AG04449 (cell line): ENCODE measurements at regions not wholly inside any gene's neighbourhood (a gene's known extent, or its start where the extent isn't known, plus 50 kb on each side); places are given as distances from the start of the nearest gene placed in this dataset.
"Not testable (repeated sequence)": the region's sequence is repeated elsewhere in the genome, so short reads cannot be mapped to it uniquely, and the experiment has no call there.

Experiments
- CTCF ChIA-PET: fragments of 350-600 bp; formaldehyde crosslinking; extraction: SDS; loops from one replicate; lab custom pipeline; 2021; ENCODE audit warnings: antibody characterized with exemption; lab: Yijun Ruan, JAX
- POLR2A ChIA-PET: fragments of 400-600, 350-600 bp; formaldehyde crosslinking; extraction: SDS; loops from one replicate; lab custom pipeline; 2020; ENCODE audit warnings: antibody characterized with exemption, inconsistent platforms; lab: Yijun Ruan, JAX
- DNase-seq: peaks from one replicate; pipeline ENCODE4 v3.0.0-alpha.2; 2010; ENCODE audit warnings: low read depth, low spot score
- H3K4me3 ChIP-seq: 2 replicates; pipeline ENCODE4 v1.5.1; 2011; ENCODE audit warnings: low read depth, mild to moderate bottlenecking, control low read depth, low read length
- CTCF ChIP-seq: IDR thresholded peaks from one replicate; pipeline ENCODE4 v1.5.1; 2011; ENCODE audit warnings: mild to moderate bottlenecking, moderate library complexity, low read length, control low read depth, inconsistent platforms; ENCODE audit not compliant: insufficient read depth; ENCODE audit errors: missing control alignments

- ChIA-PET POLR2A (no interaction called here), CTCF (no interaction called here)
- no peak overlapping the region for H3K4me3 ChIP-seq
- no peak for DNase-seq
- TF ChIP-seq CTCF, result no peak
Measured at GRCh38 chr18:39208729-39209128, 1643.1 kb upstream of the CELF4 start.

- POLR2A ChIA-PET, result no interaction called here
- CTCF ChIA-PET, result no interaction called here
- H3K4me3 ChIP-seq, result no peak overlapping the region
- no peak for TF ChIP-seq CTCF
- no peak for DNase-seq
Measured at GRCh38 chr18:39208190-39208589, 1642.6 kb upstream of the CELF4 start.

DNA sequence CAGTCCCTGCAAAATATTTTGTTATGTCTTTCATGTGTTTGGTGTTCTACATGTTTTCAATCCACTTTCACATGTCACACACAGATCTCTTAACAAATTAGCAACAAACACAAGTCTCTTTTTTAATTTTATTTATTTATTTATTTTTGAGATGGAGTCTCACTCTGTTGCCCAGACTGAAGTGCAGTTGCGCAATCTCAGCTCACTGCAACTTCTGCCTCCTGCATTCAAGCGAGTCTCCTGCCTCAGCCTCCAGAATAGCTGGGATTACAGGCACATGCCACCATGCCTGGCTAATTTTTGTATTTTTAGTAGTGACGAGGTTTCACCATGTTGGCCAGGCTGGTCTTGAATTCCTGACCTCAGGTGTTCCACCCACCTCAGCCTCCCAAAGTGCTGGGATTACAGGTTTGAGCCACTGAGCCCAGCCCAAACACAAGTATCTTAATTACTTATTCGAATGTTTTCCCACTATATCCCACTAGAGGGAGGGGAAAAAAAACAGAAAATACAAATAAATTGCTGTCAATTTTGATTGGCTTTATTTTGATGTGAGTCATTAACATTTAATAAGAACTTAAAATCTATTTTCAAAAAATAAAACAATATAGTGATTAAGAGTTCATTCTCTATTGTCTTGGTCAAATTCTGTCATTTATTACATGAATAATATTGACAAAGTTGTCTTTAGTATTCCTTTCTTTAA lies 1641.0 kb upstream of the CELF4 start:
- CTCF ChIA-PET, POLR2A ChIA-PET, H3K4me3 ChIP-seq, DNase-seq: not testable (repeated sequence)

- DNase-seq, result no peak
- no peak overlapping the region for H3K4me3 ChIP-seq
- ChIA-PET POLR2A (no interaction called here), CTCF (no interaction called here)
- TF ChIP-seq CTCF, result no peak
Measured at GRCh38 chr18:39205565-39206195, 1640.1 kb upstream of the CELF4 start.

DNA sequence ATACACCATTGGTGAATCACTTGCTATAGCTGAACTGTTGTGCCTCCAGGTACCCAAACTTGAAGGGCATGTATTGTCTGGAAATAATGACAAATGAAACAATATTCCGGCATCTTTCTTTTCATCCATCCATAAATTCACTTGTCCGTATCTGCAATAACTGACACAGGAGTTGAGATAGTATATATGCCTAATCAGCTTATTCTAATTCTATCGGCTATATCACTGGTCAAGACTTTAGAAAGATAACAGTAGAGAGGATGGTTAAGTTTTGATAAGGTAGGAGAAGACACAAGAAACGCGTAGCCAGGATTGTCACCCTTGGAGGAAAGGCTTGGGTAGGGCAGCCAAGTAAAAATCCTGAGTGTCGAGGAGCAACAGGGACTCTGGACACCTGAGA lies 1634.6 kb upstream of the CELF4 start:
- no peak for DNase-seq
- POLR2A ChIA-PET, result no interaction called here
- CTCF ChIA-PET, result no interaction called here
- H3K4me3 ChIP-seq, result no peak overlapping the region
- no peak for TF ChIP-seq CTCF

DNA sequence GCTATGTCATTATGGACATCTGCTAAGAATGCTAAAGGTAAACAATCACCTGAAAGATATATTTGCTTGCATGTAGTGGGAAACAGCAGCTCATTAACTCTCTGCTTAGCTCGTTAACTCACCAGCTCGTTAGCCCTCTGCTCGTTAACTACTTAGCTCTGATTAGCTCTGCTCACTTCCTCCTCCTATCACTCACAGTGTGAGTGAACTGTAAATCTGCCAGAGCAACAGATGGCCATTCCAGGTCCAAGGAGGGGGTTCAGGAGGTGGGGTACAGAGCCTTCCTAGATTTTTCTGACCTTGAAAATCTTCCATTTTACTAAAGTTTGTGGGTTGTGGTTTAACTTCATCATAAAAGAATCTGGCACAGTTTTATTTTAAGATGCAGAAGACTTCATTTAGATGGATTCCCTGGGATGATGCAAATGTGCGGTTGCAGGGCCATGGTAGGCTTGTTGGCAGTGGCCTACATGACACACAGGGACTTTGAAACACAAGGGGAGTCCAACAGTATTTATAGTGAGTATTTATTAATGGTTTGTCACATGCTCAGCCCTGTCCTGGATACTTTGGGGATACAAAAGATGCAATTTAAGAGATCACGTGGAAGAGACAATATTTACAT lies 1633.7 kb upstream of the CELF4 start:
- ChIA-PET POLR2A (no interaction called here), CTCF (no interaction called here)
- DNase-seq, result no peak

More for the DNA sequence above, 1633.7 kb upstream of the CELF4 start:
- no peak for TF ChIP-seq CTCF
- H3K4me3 ChIP-seq, result no peak overlapping the region
